Astrocyte (in vitro differentiated cells and primary cell): ENCODE measurements at regions not wholly inside any gene's neighbourhood (a gene's known extent, or its start where the extent isn't known, plus 50 kb on each side); places are given as distances from the start of the nearest gene placed in this dataset.

Experiments
- DNase-seq: peaks from one replicate; pipeline ENCODE4 v3.0.0-alpha.2; 2010; ENCODE audit warnings: low read depth
- FAIRE-seq: peaks from 2 replicates; lab custom pipeline; 2011; peaks lifted over from hg19 to GRCh38; lab: Jason Lieb, UNC
- H2AFZ ChIP-seq: 2 replicates; pipeline ENCODE4 v1.6.0; 2012; ENCODE audit warnings: low read depth, low read length, inconsistent platforms
- H3K27ac ChIP-seq: 2 replicates; pipeline ENCODE4 v1.5.1; 2011; ENCODE audit warnings: low read depth, low read length, inconsistent platforms
- H3K27me3 ChIP-seq: 2 replicates; pipeline ENCODE4 v1.6.0; 2011; ENCODE audit warnings: low read length, inconsistent platforms; ENCODE audit not compliant: insufficient read depth
- H3K36me3 ChIP-seq: 2 replicates; pipeline ENCODE4 v1.5.1; 2011; ENCODE audit warnings: low read length, inconsistent platforms; ENCODE audit not compliant: insufficient read depth
- H3K4me1 ChIP-seq: 2 replicates; pipeline ENCODE4 v1.5.1; 2011; ENCODE audit warnings: low read length, inconsistent platforms; ENCODE audit not compliant: insufficient read depth
- H3K4me2 ChIP-seq: 2 replicates; pipeline ENCODE4 v1.6.0; 2012; ENCODE audit warnings: low read length, inconsistent platforms
- H3K4me3 ChIP-seq: 2 replicates; pipeline ENCODE4 v1.5.1; 2011; ENCODE audit warnings: low read depth, mild to moderate bottlenecking, low read length, inconsistent platforms; ENCODE audit not compliant: insufficient read depth
- H3K79me2 ChIP-seq: 2 replicates; pipeline ENCODE4 v1.6.0; 2012; ENCODE audit warnings: mild to moderate bottlenecking, low read length, inconsistent platforms; ENCODE audit not compliant: insufficient read depth
- H3K9ac ChIP-seq: 2 replicates; pipeline ENCODE4 v1.6.0; 2012; ENCODE audit warnings: mild to moderate bottlenecking, low read length, inconsistent platforms
- H3K9me3 ChIP-seq: 2 replicates; pipeline ENCODE4 v1.5.1; 2012; ENCODE audit warnings: low read depth, mild to moderate bottlenecking, low read length, inconsistent platforms; ENCODE audit not compliant: insufficient read depth
- H4K20me1 ChIP-seq: 2 replicates; pipeline ENCODE4 v1.6.0; 2012; ENCODE audit warnings: low read length, inconsistent platforms; ENCODE audit not compliant: insufficient read depth
- H3K27ac Mint-ChIP-seq: one replicate; pipeline ENCODE4 v1.8.0; 2021; ENCODE audit warnings: mild to moderate bottlenecking, mixed read lengths; ENCODE audit not compliant: unreplicated experiment
- H3K27me3 Mint-ChIP-seq: one replicate; pipeline ENCODE4 v1.8.0; 2021; ENCODE audit warnings: low read depth, mixed read lengths; ENCODE audit not compliant: unreplicated experiment
- H3K36me3 Mint-ChIP-seq: one replicate; pipeline ENCODE4 v1.8.0; 2021; ENCODE audit warnings: low read depth, mixed read lengths; ENCODE audit not compliant: unreplicated experiment
- H3K4me1 Mint-ChIP-seq: one replicate; pipeline ENCODE4 v1.8.0; 2021; ENCODE audit warnings: low read depth, mixed read lengths; ENCODE audit not compliant: unreplicated experiment
- H3K4me3 Mint-ChIP-seq: one replicate; pipeline ENCODE4 v1.8.0; 2021; ENCODE audit warnings: mild to moderate bottlenecking, moderate library complexity, mixed read lengths; ENCODE audit not compliant: unreplicated experiment
- H3K9me3 Mint-ChIP-seq: one replicate; pipeline ENCODE4 v1.8.0; 2021; ENCODE audit warnings: mild to moderate bottlenecking, mixed read lengths; ENCODE audit not compliant: unreplicated experiment
- EZH2 ChIP-seq: IDR thresholded peaks from 2 replicates; pipeline ENCODE4 v1.6.1; 2012; ENCODE audit warnings: mild to moderate bottlenecking, low read length, inconsistent platforms; ENCODE audit not compliant: insufficient read depth
- TF ChIP-seq, protein P1 (sequence below): IDR thresholded peaks from 2 replicates; pipeline ENCODE4 v1.5.1; 2011; ENCODE audit warnings: low read depth, mild to moderate bottlenecking, inconsistent platforms, low read length, moderate library complexity; ENCODE audit not compliant: insufficient read depth

GRCh38 chr2:239811111-239811781 lies 213.9 kb downstream of the NDUFA10 start:
- TF ChIP-seq, protein P1, sequence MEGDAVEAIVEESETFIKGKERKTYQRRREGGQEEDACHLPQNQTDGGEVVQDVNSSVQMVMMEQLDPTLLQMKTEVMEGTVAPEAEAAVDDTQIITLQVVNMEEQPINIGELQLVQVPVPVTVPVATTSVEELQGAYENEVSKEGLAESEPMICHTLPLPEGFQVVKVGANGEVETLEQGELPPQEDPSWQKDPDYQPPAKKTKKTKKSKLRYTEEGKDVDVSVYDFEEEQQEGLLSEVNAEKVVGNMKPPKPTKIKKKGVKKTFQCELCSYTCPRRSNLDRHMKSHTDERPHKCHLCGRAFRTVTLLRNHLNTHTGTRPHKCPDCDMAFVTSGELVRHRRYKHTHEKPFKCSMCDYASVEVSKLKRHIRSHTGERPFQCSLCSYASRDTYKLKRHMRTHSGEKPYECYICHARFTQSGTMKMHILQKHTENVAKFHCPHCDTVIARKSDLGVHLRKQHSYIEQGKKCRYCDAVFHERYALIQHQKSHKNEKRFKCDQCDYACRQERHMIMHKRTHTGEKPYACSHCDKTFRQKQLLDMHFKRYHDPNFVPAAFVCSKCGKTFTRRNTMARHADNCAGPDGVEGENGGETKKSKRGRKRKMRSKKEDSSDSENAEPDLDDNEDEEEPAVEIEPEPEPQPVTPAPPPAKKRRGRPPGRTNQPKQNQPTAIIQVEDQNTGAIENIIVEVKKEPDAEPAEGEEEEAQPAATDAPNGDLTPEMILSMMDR: no peak

DNA sequence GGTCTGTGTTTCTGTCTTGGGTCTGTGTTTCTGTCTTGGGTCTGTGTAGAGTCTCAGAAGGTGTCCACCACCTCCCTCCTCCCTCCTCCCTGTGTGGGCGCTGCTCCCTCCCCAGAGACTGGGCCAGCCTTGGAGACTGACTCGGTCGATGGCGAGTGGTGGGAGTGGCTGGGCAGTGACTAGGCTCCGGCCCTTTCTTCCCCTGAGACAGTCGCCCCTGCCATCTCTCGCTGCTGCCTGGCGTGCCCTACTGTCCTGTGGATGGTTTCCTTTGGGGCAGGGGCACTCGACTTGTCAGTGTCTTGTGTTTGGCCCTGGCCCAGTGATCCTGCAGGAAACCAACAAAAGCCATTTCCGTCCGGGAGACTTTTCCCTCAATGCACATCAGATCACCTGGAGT lies 215.8 kb downstream of the NDUFA10 start:
- Mint-ChIP-seq H3K9me3 (no peaks in the 10 kb centered on the region), H3K27me3 (peaks cover 42% of the 10 kb centered on the region), H3K4me1 (no peaks in the 10 kb centered on the region), H3K27ac (no peak overlapping the region), H3K36me3 (no peaks in the 10 kb centered on the region), H3K4me3 (no peak overlapping the region)
- no peaks in the 10 kb centered on the region for H4K20me1 ChIP-seq
- no peak overlapping the region for H2AFZ ChIP-seq
- H3K4me2 ChIP-seq: no peak overlapping the region
- DNase-seq (no peak), FAIRE-seq (no peak)
- no peaks in the 10 kb centered on the region for H3K36me3 ChIP-seq
- TF ChIP-seq, protein P1: no peak
- TF ChIP-seq EZH2: no peak
- no peak overlapping the region for H3K9ac ChIP-seq
- H3K79me2 ChIP-seq: no peaks in the 10 kb centered on the region
- H3K27me3 ChIP-seq: no peaks in the 10 kb centered on the region
- H3K4me3 ChIP-seq: no peak overlapping the region
- H3K4me1 ChIP-seq: no peaks in the 10 kb centered on the region
- no peaks in the 10 kb centered on the region for H3K9me3 ChIP-seq
- H3K27ac ChIP-seq: no peak overlapping the region

More at GRCh38 chr2:239811111-239811781, 213.9 kb downstream of the NDUFA10 start:
- H3K36me3 Mint-ChIP-seq: no peaks in the 10 kb centered on the region
- Histone ChIP-seq H2AFZ (no peak overlapping the region), H3K27ac (no peak overlapping the region), H3K79me2 (no peaks in the 10 kb centered on the region), H3K4me2 (no peak overlapping the region), H4K20me1 (no peaks in the 10 kb centered on the region), H3K36me3 (no peaks in the 10 kb centered on the region), H3K27me3 (no peaks in the 10 kb centered on the region), H3K9me3 (no peaks in the 10 kb centered on the region), H3K9ac (no peak overlapping the region), H3K4me1 (no peaks in the 10 kb centered on the region), H3K4me3 (no peak overlapping the region)
- H3K4me3 Mint-ChIP-seq: no peak overlapping the region
- DNase-seq: no peak
- no peak for FAIRE-seq
- no peaks in the 10 kb centered on the region for H3K9me3 Mint-ChIP-seq
- H3K27me3 Mint-ChIP-seq: peaks cover 37% of the 10 kb centered on the region
- H3K27ac Mint-ChIP-seq: no peak overlapping the region
- no peaks in the 10 kb centered on the region for H3K4me1 Mint-ChIP-seq

GRCh38 chr2:239807568-239807967 lies 217.6 kb downstream of the NDUFA10 start:
- no peak overlapping the region for H3K4me3 ChIP-seq
- H3K9ac ChIP-seq: no peak overlapping the region
- no peaks in the 10 kb centered on the region for H3K27me3 ChIP-seq
- H3K9me3 Mint-ChIP-seq: no peaks in the 10 kb centered on the region
- no peak overlapping the region for H3K4me2 ChIP-seq
- no peaks in the 10 kb centered on the region for H4K20me1 ChIP-seq
- no peak overlapping the region for H3K27ac Mint-ChIP-seq
- no peak for TF ChIP-seq EZH2
- TF ChIP-seq, protein P1: no peak
- no peaks in the 10 kb centered on the region for H3K9me3 ChIP-seq
- no peak overlapping the region for H3K4me3 Mint-ChIP-seq
- DNase-seq (no peak), FAIRE-seq (no peak)
- no peaks in the 10 kb centered on the region for H3K36me3 ChIP-seq
- no peaks in the 10 kb centered on the region for H3K36me3 Mint-ChIP-seq
- H3K27ac ChIP-seq: no peak overlapping the region
- H3K27me3 Mint-ChIP-seq: peaks cover 51% of the 10 kb centered on the region
- no peaks in the 10 kb centered on the region for H3K4me1 Mint-ChIP-seq
- H2AFZ ChIP-seq: no peak overlapping the region
- H3K4me1 ChIP-seq: no peaks in the 10 kb centered on the region
- no peaks in the 10 kb centered on the region for H3K79me2 ChIP-seq
